HG02885 (cell line): ENCODE measurements at regions not wholly inside any gene's neighbourhood (a gene's known extent, or its start where the extent isn't known, plus 50 kb on each side); places are given as distances from the start of the nearest gene placed in this dataset.

Source experiments
- ATAC-seq: cut with Tn5 transposase; IDR thresholded peaks from one replicate; pipeline ENCODE4 v1.9.1; 2021; ENCODE audit warnings: mild to moderate bottlenecking; ENCODE audit not compliant: unreplicated experiment, poor library complexity

GRCh38 chr9:656926-657568 lies 184.4 kb upstream of the DMRT1 start:
- ATAC-seq = no peak

- no peak for ATAC-seq
Observed at GRCh38 chr9:659286-659685, 182.2 kb upstream of the DMRT1 start.

- ATAC-seq = no peak
Observed at GRCh38 chr9:660227-660626, 181.3 kb upstream of the DMRT1 start.

- no peak for ATAC-seq
Observed at GRCh38 chr9:663541-663940, 178.0 kb upstream of the DMRT1 start.

- ATAC-seq = no peak
Observed at GRCh38 chr9:665296-665695, 176.2 kb upstream of the DMRT1 start.

GRCh38 chr9:671997-672396 lies 169.5 kb upstream of the DMRT1 start:
- ATAC-seq = no peak

- ATAC-seq = no peak
Observed at GRCh38 chr9:672851-673250, 168.6 kb upstream of the DMRT1 start.

GRCh38 chr9:673264-673965 lies 168.1 kb upstream of the DMRT1 start:
- no peak for ATAC-seq

- ATAC-seq = no peak
Observed at GRCh38 chr9:673966-674526, 167.5 kb upstream of the DMRT1 start.

- no peak for ATAC-seq
Observed at GRCh38 chr9:675697-676370, 165.7 kb upstream of the DMRT1 start.

GRCh38 chr9:676780-677438 lies 164.6 kb upstream of the DMRT1 start:
- ATAC-seq = no peak

- no peak for ATAC-seq
Observed at GRCh38 chr9:677461-678097, 163.9 kb upstream of the DMRT1 start.

GRCh38 chr9:678897-679296 lies 162.6 kb upstream of the DMRT1 start:
- no peak for ATAC-seq

- ATAC-seq = no peak
Observed at GRCh38 chr9:679462-679861, 162.0 kb upstream of the DMRT1 start.

GRCh38 chr9:680106-680505 lies 161.4 kb upstream of the DMRT1 start:
- ATAC-seq = no peak

GRCh38 chr9:682633-683508 lies 158.6 kb upstream of the DMRT1 start:
- ATAC-seq = no peak

GRCh38 chr9:683509-684021 lies 157.9 kb upstream of the DMRT1 start:
- no peak for ATAC-seq

- ATAC-seq = no peak
Observed at GRCh38 chr9:684054-684890, 157.2 kb upstream of the DMRT1 start.
